ENCODE measurements at regions not wholly inside any gene's neighbourhood (a gene's known extent, or its start where the extent isn't known, plus 50 kb on each side); places are given as distances from the start of the nearest gene placed in this dataset.

DNA sequence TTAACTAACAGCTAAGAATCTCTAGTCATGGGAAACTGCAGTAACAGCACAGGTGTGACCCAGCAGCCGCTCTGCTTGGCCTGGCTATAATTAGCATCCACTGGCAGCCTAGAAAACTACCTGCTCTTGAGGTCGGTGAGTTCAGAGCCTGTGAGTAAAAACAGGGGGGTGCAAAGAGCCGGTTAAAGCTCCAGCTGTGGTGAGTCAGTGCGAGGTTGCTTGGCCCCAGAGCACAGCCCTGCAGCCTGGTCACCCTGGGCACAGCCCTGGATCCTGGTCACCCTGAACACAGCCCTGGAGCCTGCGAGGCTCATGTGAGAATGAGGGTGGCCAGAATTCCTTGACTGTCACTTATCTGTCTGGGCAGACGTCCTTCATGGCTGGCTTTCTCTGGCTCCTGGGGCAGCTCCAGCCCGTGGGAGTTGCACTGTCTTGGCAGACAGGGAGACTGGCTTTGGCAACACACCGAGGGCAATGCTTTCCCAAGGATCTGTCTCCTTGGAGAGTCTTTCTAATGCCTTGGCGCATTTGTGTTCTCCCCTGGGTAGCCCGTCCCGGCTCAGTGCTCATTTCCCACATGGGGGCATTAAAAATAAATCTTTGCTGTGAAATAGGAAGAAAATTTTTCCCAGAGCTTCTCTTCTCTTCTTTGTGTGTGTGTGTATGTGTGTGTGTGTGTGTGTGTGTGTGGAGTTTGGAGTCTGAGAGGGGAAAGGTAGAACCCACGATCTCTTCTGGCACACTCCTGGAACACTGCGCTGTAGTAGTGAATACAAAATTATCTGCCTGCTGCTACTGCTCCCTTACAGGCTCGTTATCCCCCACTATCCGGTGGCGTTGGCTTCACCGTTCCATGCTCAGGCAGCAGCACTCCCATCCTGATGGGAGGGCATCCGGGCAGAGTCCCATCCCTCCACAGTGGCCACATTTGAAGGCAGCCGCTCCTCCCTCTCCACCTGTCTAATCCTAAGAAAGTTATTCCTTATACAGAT lies 250.2 kb upstream of the MEX3C start:
- H3K9me3 ChIP-seq (ENCODE audit: control insufficient read depth, low read depth, low read length): no peaks in the 10 kb centered on the region
- H3K4me3 Mint-ChIP-seq: no peak overlapping the region
- H3K36me3 Mint-ChIP-seq (ENCODE audit: insufficient read depth in 1 of 3, low read depth in 3 of 3): no peaks in the 10 kb centered on the region
- no peak overlapping the region for H3K56ac ChIP-seq (ENCODE audit: insufficient read length, low read depth, low read length)
- H3K23me2 ChIP-seq (ENCODE audit: insufficient read length, low read depth, low read length, poor library complexity, severe bottlenecking): no peaks in the 10 kb centered on the region
- H3K23ac ChIP-seq (ENCODE audit: insufficient read length, low read depth, low read length): no peak overlapping the region
- H3K18ac ChIP-seq (ENCODE audit: insufficient read length, low read depth, low read length): peak overlapping the region; percentile 40
- TF ChIP-seq CTCF (conservative IDR thresholded peaks at IDR 0.05): no peak
- H2AFZ ChIP-seq (ENCODE audit: low read length): no peak overlapping the region
- H2BK5ac ChIP-seq (ENCODE audit: insufficient read length, low read length): no peak overlapping the region
- peak; percentile 50 for DNase-seq
- peak overlapping the region in 1 of 3 experiments; percentile 71; a peak in 2 of 7 replicates for H3K27ac Mint-ChIP-seq
- H4K20me1 ChIP-seq (ENCODE audit: control insufficient read depth, insufficient read depth, insufficient read length): no peaks in the 10 kb centered on the region
- no peak overlapping the region for H4K8ac ChIP-seq (replicated peaks; ENCODE audit: insufficient read length, low read depth, low read length)
- H2BK20ac ChIP-seq (ENCODE audit: low read depth, low read length, poor library complexity, severe bottlenecking): no peak overlapping the region
- H3K4me1 Mint-ChIP-seq: peaks cover 16 to 24% of the 10 kb centered on the region in 2 experiments
- H3K27ac ChIP-seq (ENCODE audit: insufficient read length, low read depth, low read length): no peak overlapping the region
- no peak overlapping the region for H3K4ac ChIP-seq (ENCODE audit: low read depth, low read length)
- H3K79me1 ChIP-seq (ENCODE audit: insufficient read depth, low read depth, low read length, poor library complexity, severe bottlenecking): no peaks in the 10 kb centered on the region
- no CpG with 5 or more reads among the region's 19 CpGs for WGBS (ENCODE audit: extremely low coverage, insufficient read length, low lambda C conversion rate)
- peaks cover 5% of the 10 kb centered on the region; the same call in 1 of the 2 replicates for H3K4me1 ChIP-seq (ENCODE audit: insufficient read depth, low read length)
- no peak overlapping the region for H3K4me2 ChIP-seq (ENCODE audit: insufficient read depth, insufficient read length, low read length)
- no peak overlapping the region for H2BK120ac ChIP-seq (ENCODE audit: low read depth, low read length, poor library complexity, severe bottlenecking)
- H2AK5ac ChIP-seq (ENCODE audit: insufficient read length, low read length): no peak overlapping the region
- H3K27me3 ChIP-seq (ENCODE audit: insufficient read depth, low read length): no peaks in the 10 kb centered on the region
- H3T11ph ChIP-seq (ENCODE audit: low read length): no peak overlapping the region
- peak overlapping the region; percentile 12; the same call in 1 of the 2 replicates for H3K14ac ChIP-seq (ENCODE audit: insufficient read depth, low read length)
- H3K79me2 ChIP-seq (ENCODE audit: insufficient read depth, low read length): no peaks in the 10 kb centered on the region
- H3K9me3 Mint-ChIP-seq: no peaks in the 10 kb centered on the region
- no peak overlapping the region for H4K5ac ChIP-seq (ENCODE audit: insufficient read length, low read depth, low read length)
- H3K27me3 Mint-ChIP-seq (ENCODE audit: low read depth): no peaks in the 10 kb centered on the region
- no peak overlapping the region for H4K91ac ChIP-seq (ENCODE audit: insufficient read length, low read depth, low read length)
- no peak overlapping the region for H2BK15ac ChIP-seq (ENCODE audit: low read depth, low read length)
- no peak overlapping the region for H3K9ac ChIP-seq (ENCODE audit: extremely low read depth, insufficient read length, low read length)
- no peak overlapping the region for H2BK12ac ChIP-seq (ENCODE audit: insufficient read length, low read depth, low read length)
